ENCODE measurements at regions not wholly inside any gene's neighbourhood (a gene's known extent, or its start where the extent isn't known, plus 50 kb on each side); places are given as distances from the start of the nearest gene placed in this dataset.
"Not testable (repeated sequence)": the region's sequence is repeated elsewhere in the genome, so short reads cannot be mapped to it uniquely, and the experiment has no call there.

GRCh38 chr11:38690211-38690610 lies 2092.2 kb upstream of the RAG2 start:
- DNase-seq (ENCODE audit: low read depth, low spot score); H3K27me3 ChIP-seq (ENCODE audit: insufficient read depth, low read length); H3K27ac ChIP-seq (ENCODE audit: low read depth, low read length); ATAC-seq; POLR2A ChIA-PET; H3K4me1 ChIP-seq (ENCODE audit: control insufficient read depth in 1 of 2, insufficient read depth in 2 of 2, low read length in 2 of 2); CTCF ChIA-PET; H3K4me3 ChIP-seq (replicated peaks in 1 of 2; ENCODE audit: low read depth in 1 of 2, low read length in 2 of 2); H3K9me2 ChIP-seq (ENCODE audit: insufficient read depth); intact Hi-C loops (cut with micrococcal nuclease); H3K9ac ChIP-seq (ENCODE audit: low read length); H3K79me2 ChIP-seq (ENCODE audit: insufficient read depth, low read length); H2AFZ ChIP-seq (ENCODE audit: low read depth, low read length, poor library complexity, severe bottlenecking); RAD21 ChIA-PET (ENCODE audit: low non-redundant PET in 1 of 2, low total read pairs in 2 of 2, uncharacterized antibody in 2 of 2, unreplicated experiment in 2 of 2); H3K36me3 ChIP-seq (ENCODE audit: control insufficient read depth in 1 of 2, insufficient read depth in 2 of 2, low read length in 2 of 2); H3K4me2 ChIP-seq (ENCODE audit: low read length); BruUV-seq (replicated peaks); H4K20me1 ChIP-seq (ENCODE audit: insufficient read depth); H3K9me3 ChIP-seq (ENCODE audit: control insufficient read depth in 1 of 2, insufficient read depth in 1 of 2, low read depth in 1 of 2, low read length in 2 of 2): not testable (repeated sequence)

GRCh38 chr11:38687008-38687407 lies 2089.0 kb upstream of the RAG2 start:
- ATAC-seq (no peak), DNase-seq (ENCODE audit: low read depth, low spot score) (no peak)
- H4K20me1 ChIP-seq (ENCODE audit: insufficient read depth): no peaks in the 10 kb centered on the region
- POLR2A ChIA-PET: no interaction called here
- no TSS peak for BruUV-seq (replicated peaks)
- H3K79me2 ChIP-seq (ENCODE audit: insufficient read depth, low read length): no peaks in the 10 kb centered on the region
- no peaks in the 10 kb centered on the region for H3K36me3 ChIP-seq (ENCODE audit: control insufficient read depth in 1 of 2, insufficient read depth in 2 of 2, low read length in 2 of 2)
- no peak for TF ChIP-seq POLR2A (IDR thresholded peaks at IDR 0.05; ENCODE audit: borderline replicate concordance, extremely low read depth, insufficient read depth, insufficient read length)
- TF ChIP-seq ZNF274 (IDR thresholded peaks at IDR 0.05; ENCODE audit: low read depth, low read length): no peak
- no peak for TF ChIP-seq SIN3A (IDR thresholded peaks at IDR 0.05; ENCODE audit: low read depth)
- no peak for TF ChIP-seq ATF3 (IDR thresholded peaks at IDR 0.05)
- no peak for TF ChIP-seq ZBTB33 (IDR thresholded peaks at IDR 0.05; ENCODE audit: extremely low read depth, insufficient replicate concordance, low read length)
- no peak for TF ChIP-seq POLR2AphosphoS5 (IDR thresholded peaks at IDR 0.05; ENCODE audit: low read depth, low read length)
- no peak for TF ChIP-seq RAD21 (IDR thresholded peaks at IDR 0.05; ENCODE audit: low read depth)
- no peak for TF ChIP-seq CTCF (IDR thresholded peaks at IDR 0.05 in 2 of 3, conservative IDR thresholded peaks at IDR 0.05 in 1 of 3; ENCODE audit: borderline replicate concordance in 1 of 3, insufficient read depth in 1 of 3, low read depth in 2 of 3, low read length in 2 of 3)
- H3K4me3 ChIP-seq (replicated peaks in 1 of 2; ENCODE audit: low read depth in 1 of 2, low read length in 2 of 2): no peak overlapping the region
- RAD21 ChIA-PET (ENCODE audit: low non-redundant PET in 1 of 2, low total read pairs in 2 of 2, uncharacterized antibody in 2 of 2, unreplicated experiment in 2 of 2): no interaction called here
- CTCF ChIA-PET: no interaction called here
- H3K4me2 ChIP-seq (ENCODE audit: low read length): no peak overlapping the region
- no peaks in the 10 kb centered on the region for H3K9me2 ChIP-seq (ENCODE audit: insufficient read depth)
- H3K4me1 ChIP-seq (ENCODE audit: control insufficient read depth in 1 of 2, insufficient read depth in 2 of 2, low read length in 2 of 2): no peaks in the 10 kb centered on the region
- intact Hi-C loops (cut with micrococcal nuclease): no loop called here
- no peaks in the 10 kb centered on the region; a peak in 1 of 4 replicates for H3K9me3 ChIP-seq (ENCODE audit: control insufficient read depth in 1 of 2, insufficient read depth in 1 of 2, low read depth in 1 of 2, low read length in 2 of 2)
- H2AFZ ChIP-seq (ENCODE audit: low read depth, low read length, poor library complexity, severe bottlenecking): no peak overlapping the region
- no peak overlapping the region for H3K27ac ChIP-seq (ENCODE audit: low read depth, low read length)
- H3K27me3 ChIP-seq (ENCODE audit: insufficient read depth, low read length): no peaks in the 10 kb centered on the region
- no peak overlapping the region for H3K9ac ChIP-seq (ENCODE audit: low read length)
